Aorta (tissue), 5 donors: ENCODE measurements at regions not wholly inside any gene's neighbourhood (a gene's known extent, or its start where the extent isn't known, plus 50 kb on each side); places are given as distances from the start of the nearest gene placed in this dataset.

ENCODE experiments used
- ATAC-seq: fragments of 200-7000 bp; cut with Tn5 transposase; one replicate; pipeline ENCODE4 v1.9.1; 2022; ENCODE audit warnings: moderate library complexity; ENCODE audit not compliant: low FRiP score
- DNase-seq, 2 donors: peaks; one replicate each; pipeline ENCODE4 v3.0.0-alpha.2; 2020
- H3K27ac ChIP-seq, 2 donors: one replicate each; pipeline ENCODE4 v1.5.1; 2013; ENCODE audit warnings: low read length in 2 of 2, mild to moderate bottlenecking in 2 of 2, moderate library complexity in 2 of 2, control low read depth in 1 of 2, inconsistent platforms in 1 of 2, low read depth in 1 of 2
- H3K27me3 ChIP-seq, 2 donors: one replicate each; pipeline ENCODE4 v1.6.1; 2013; ENCODE audit warnings: control low read depth in 1 of 2, low read length in 1 of 2, mild to moderate bottlenecking in 1 of 2, moderate library complexity in 1 of 2; ENCODE audit not compliant: insufficient read depth in 2 of 2, control insufficient read depth in 1 of 2
- H3K36me3 ChIP-seq, 2 donors: one replicate each; pipeline ENCODE4 v1.6.1; 2013; ENCODE audit warnings: control low read depth in 1 of 2, low read length in 1 of 2, mild to moderate bottlenecking in 1 of 2; ENCODE audit not compliant: insufficient read depth in 2 of 2, control insufficient read depth in 1 of 2
- H3K4me1 ChIP-seq, 2 donors: one replicate each; pipeline ENCODE4 v1.6.1; 2013; ENCODE audit warnings: low read length in 2 of 2, control low read depth in 1 of 2, mild to moderate bottlenecking in 1 of 2, moderate library complexity in 1 of 2; ENCODE audit not compliant: insufficient read depth in 2 of 2, control insufficient read depth in 1 of 2
- H3K4me3 ChIP-seq, 2 donors: one replicate each; pipeline ENCODE4 v1.5.1; 2013; ENCODE audit warnings: low read length in 2 of 2, control low read depth in 1 of 2, mild to moderate bottlenecking in 1 of 2
- H3K9me3 ChIP-seq: one replicate; pipeline ENCODE4 v1.6.1; 2013; ENCODE audit warnings: mild to moderate bottlenecking, low read length; ENCODE audit not compliant: control insufficient read depth
- WGBS, 2 donors: extraction: QIAGEN DNeasy Blood & Tissue Kit; methylation state at CpG; one replicate each; pipeline ENCODE4 v1.1.7; 2013; 5-methylcytosine and 5-hydroxymethylcytosine counted together
- intact Hi-C, 2 donors: fragments of 100-400 bp; cut with DNase I; formaldehyde crosslinking; loops; one replicate each; pipeline versions ENCODE4 v1.14.2 to v1.15.0; 2022
- donor health status: healthy with polysubstance abuse.
- donor health status: Bipolar disorder and iron deficiency.
- donor health status: DM: no; HTN: no; CAD: no.
- donor health status: DM: no; HTN: no; CAD: no.
- donor health status: DM: yes; HTN: yes; CAD: no.

DNA sequence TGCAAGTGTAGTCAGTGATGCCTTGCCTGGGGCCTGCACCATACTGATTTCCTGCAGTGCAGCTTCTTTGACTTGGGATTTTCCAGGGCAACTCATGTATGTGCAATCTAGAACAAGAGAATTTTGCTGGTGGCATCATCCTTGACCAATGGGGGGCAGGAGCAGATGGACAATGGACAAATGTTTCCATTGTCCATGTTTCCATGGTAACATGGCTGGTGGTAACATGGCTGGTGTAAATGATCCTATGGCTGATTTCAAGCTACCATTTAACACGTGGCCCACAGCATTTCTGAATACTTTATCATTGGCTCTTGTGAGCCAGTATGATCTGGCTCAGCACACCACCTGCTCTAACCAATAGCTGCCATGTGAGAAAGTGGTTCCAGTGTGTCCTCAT lies 130.1 kb upstream of the OSMR start:
- intact Hi-C loops: no loop called here
- no peaks in the 10 kb centered on the region for H3K36me3 ChIP-seq
- ATAC-seq: no peak
- no peaks in the 10 kb centered on the region for H3K9me3 ChIP-seq
- no peak for DNase-seq
- WGBS, 2 donors: 93 to 100% methylated on average over 1 of the region's 1 CpG
- no peaks in the 10 kb centered on the region for H3K4me1 ChIP-seq
- H3K4me3 ChIP-seq: no peak overlapping the region
- H3K27me3 ChIP-seq: no peaks in the 10 kb centered on the region
- H3K27ac ChIP-seq: no peak overlapping the region

DNA sequence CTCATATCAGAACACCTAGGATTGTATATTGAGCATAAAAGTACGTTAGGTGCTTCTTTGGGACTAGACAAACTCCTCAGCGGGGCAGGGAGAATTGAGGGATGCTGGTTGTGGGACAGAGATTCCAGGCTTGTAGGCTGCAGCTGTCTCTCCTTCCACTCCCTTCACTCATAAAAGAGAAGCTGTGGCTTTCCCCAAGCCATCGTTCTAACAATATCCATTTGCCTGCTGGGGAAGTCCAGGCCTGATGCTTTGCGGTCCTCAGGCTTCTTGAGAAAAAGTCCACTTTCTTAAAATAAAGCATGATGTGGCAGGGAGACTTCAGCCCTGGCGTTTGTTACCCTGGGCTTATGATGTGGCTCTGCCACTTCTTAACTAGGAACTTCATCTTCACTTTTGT lies 129.3 kb upstream of the OSMR start:
- Histone ChIP-seq H3K4me3 (no peak overlapping the region), H3K4me1 (no peaks in the 10 kb centered on the region), H3K36me3 (peaks cover 0 to under 1% of the 10 kb centered on the region in 2 donors), H3K27me3 (no peaks in the 10 kb centered on the region), H3K27ac (no peak overlapping the region), H3K9me3 (no peaks in the 10 kb centered on the region)
- ATAC-seq (no peak), DNase-seq (no peak)
- 52% methylated on average over 5 of the region's 5 CpGs for WGBS, 2 donors
- intact Hi-C loops: no loop called here

- Histone ChIP-seq H3K4me3 (no peak overlapping the region), H3K27me3 (no peaks in the 10 kb centered on the region), H3K4me1 (no peaks in the 10 kb centered on the region), H3K27ac (no peak overlapping the region), H3K9me3 (no peaks in the 10 kb centered on the region), H3K36me3 (peaks cover 0 to 2% of the 10 kb centered on the region in 2 donors)
- intact Hi-C loops: no loop called here
- DNase-seq (no peak), ATAC-seq (peak; percentile 20)
- WGBS, 2 donors: 78 to 84% methylated on average over 6 of the region's 6 CpGs
Measured at GRCh38 chr5:38718771-38719391, 126.9 kb upstream of the OSMR start.

DNA sequence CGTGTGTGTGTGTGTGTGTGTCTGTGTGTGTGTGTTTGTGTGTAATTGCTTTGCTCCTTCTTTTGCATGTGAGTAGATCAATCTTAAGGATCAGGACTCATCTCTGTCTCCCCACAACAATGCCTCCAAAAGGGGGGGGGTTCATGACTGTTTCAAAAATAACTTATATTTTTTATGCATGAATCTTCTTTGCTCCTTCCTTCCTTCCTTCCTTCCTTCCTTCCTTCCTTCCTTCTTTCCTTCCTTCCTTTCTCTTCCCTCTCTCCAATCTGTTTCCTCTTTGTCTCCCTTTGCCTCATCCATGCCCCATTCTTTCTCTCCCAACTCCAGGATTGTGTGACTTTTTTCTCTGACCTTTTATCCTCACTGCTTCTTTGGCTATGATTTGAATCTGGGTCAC lies 126.4 kb upstream of the OSMR start:
- Histone ChIP-seq H3K4me3 (no peak overlapping the region), H3K27me3 (no peaks in the 10 kb centered on the region), H3K27ac (no peak overlapping the region), H3K9me3 (no peaks in the 10 kb centered on the region), H3K4me1 (no peaks in the 10 kb centered on the region), H3K36me3 (peaks cover 0 to 2% of the 10 kb centered on the region in 2 donors)
- DNase-seq (no peak), ATAC-seq (no peak)
- intact Hi-C loops: no loop called here
- 44 to 50% methylated on average over 1 of the region's 1 CpG for WGBS, 2 donors

- intact Hi-C loops: no loop called here
- no peak for ATAC-seq
- Histone ChIP-seq H3K9me3 (no peaks in the 10 kb centered on the region), H3K4me1 (no peaks in the 10 kb centered on the region), H3K36me3 (peaks cover 0 to 2% of the 10 kb centered on the region in 2 donors), H3K4me3 (no peak overlapping the region), H3K27me3 (no peaks in the 10 kb centered on the region), H3K27ac (no peak overlapping the region)
- 81 to 85% methylated on average over 3 of the region's 3 CpGs for WGBS, 2 donors
- no peak for DNase-seq
Measured at GRCh38 chr5:38719916-38720315, 125.9 kb upstream of the OSMR start.

- WGBS, 2 donors: 91 to 92% methylated on average over 6 of the region's 6 CpGs
- H3K36me3 ChIP-seq: peaks cover 0 to 2% of the 10 kb centered on the region in 2 donors
- H3K27ac ChIP-seq: no peak overlapping the region
- ATAC-seq (no peak), DNase-seq (no peak)
- H3K4me1 ChIP-seq: no peaks in the 10 kb centered on the region
- no peaks in the 10 kb centered on the region for H3K27me3 ChIP-seq
- intact Hi-C loops: no loop called here
- H3K4me3 ChIP-seq: no peak overlapping the region
- H3K9me3 ChIP-seq: no peaks in the 10 kb centered on the region
Measured at GRCh38 chr5:38720554-38721361, 125.1 kb upstream of the OSMR start.

GRCh38 chr5:38722918-38723317 lies 122.9 kb upstream of the OSMR start:
- DNase-seq (no peak), ATAC-seq (no peak)
- H3K4me1 ChIP-seq: no peaks in the 10 kb centered on the region
- H3K27ac ChIP-seq: no peak overlapping the region
- no peaks in the 10 kb centered on the region for H3K27me3 ChIP-seq
- H3K36me3 ChIP-seq: peaks cover 0 to 2% of the 10 kb centered on the region in 2 donors
- H3K4me3 ChIP-seq: no peak overlapping the region
- no peaks in the 10 kb centered on the region for H3K9me3 ChIP-seq
- intact Hi-C loops: no loop called here
- 75 to 81% methylated on average over 5 of the region's 5 CpGs for WGBS, 2 donors

DNA sequence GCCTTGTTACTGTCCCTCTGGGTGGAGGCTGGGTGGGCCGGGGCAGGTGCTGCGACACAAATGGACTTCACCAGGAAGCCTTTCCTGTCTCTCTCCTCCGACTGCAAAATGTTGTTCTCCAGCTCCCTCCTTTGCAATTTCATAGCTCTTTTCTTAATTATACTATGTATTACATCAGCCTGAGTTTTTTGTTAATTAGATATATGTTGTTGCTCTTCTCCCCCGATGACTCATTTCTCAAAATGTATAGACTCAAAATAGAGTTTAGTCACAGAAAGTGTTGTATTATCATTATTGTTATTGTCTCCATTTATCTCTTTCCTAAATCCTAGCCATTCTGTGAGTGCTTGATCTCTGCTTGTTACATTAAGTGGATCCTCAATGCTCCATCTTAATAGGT lies 122.4 kb upstream of the OSMR start:
- Histone ChIP-seq H3K27me3 (no peaks in the 10 kb centered on the region), H3K4me3 (no peak overlapping the region), H3K9me3 (no peaks in the 10 kb centered on the region), H3K36me3 (peaks cover 0 to 2% of the 10 kb centered on the region in 2 donors), H3K4me1 (no peaks in the 10 kb centered on the region), H3K27ac (no peak overlapping the region)
- intact Hi-C loops: no loop called here
- ATAC-seq: no peak
- no peak for DNase-seq
- 91 to 96% methylated on average over 4 of the region's 4 CpGs for WGBS, 2 donors
